ENCODE measurements at regions not wholly inside any gene's neighbourhood (a gene's known extent, or its start where the extent isn't known, plus 50 kb on each side); places are given as distances from the start of the nearest gene placed in this dataset.

GRCh38 chr6:14701946-14702345 lies 543.9 kb upstream of the JARID2 start:
- Histone ChIP-seq H3K9me3 (ENCODE audit: low read length) (no peaks in the 10 kb centered on the region), H3K4me2 (ENCODE audit: low read length) (no peak overlapping the region), H3K27me3 (ENCODE audit: insufficient read depth, low read depth, low read length) (no peaks in the 10 kb centered on the region), H2AFZ (ENCODE audit: low read depth, low read length) (no peak overlapping the region), H3K9me2 (ENCODE audit: insufficient read depth, low read length) (no peaks in the 10 kb centered on the region), H3K79me2 (replicated peaks; ENCODE audit: insufficient read depth, low read length) (no peaks in the 10 kb centered on the region), H3F3A (ENCODE audit: insufficient read depth, low read length, poor library complexity, severe bottlenecking) (no peaks in the 10 kb centered on the region), H4K20me1 (ENCODE audit: insufficient read depth) (no peaks in the 10 kb centered on the region), H3K4me3 (ENCODE audit: low read length) (no peak overlapping the region), H3K9ac (ENCODE audit: low read length) (no peak overlapping the region), H3K36me3 (ENCODE audit: insufficient read depth, low read length) (no peaks in the 10 kb centered on the region), H3K27ac (ENCODE audit: low read length) (no peak overlapping the region)
- no peak for TF ChIP-seq SMC3 (conservative IDR thresholded peaks at IDR 0.05; ENCODE audit: poor library complexity)
- no peak for TF ChIP-seq RAD21 (conservative IDR thresholded peaks at IDR 0.05)
- TF ChIP-seq CTCF (IDR thresholded peaks at IDR 0.05; ENCODE audit: poor library complexity, severe bottlenecking), result no peak
- TF ChIP-seq EP300 (conservative IDR thresholded peaks at IDR 0.05; ENCODE audit: poor library complexity, severe bottlenecking), result no peak
- no peak for TF ChIP-seq REST (IDR thresholded peaks at IDR 0.05; ENCODE audit: borderline replicate concordance)
- no peak for TF ChIP-seq EZH2 (IDR thresholded peaks at IDR 0.05; ENCODE audit: borderline replicate concordance, insufficient read depth, low read length, poor library complexity, severe bottlenecking)
- TF ChIP-seq TAF1 (IDR thresholded peaks at IDR 0.05; ENCODE audit: low read depth), result no peak
- no peak for TF ChIP-seq POLR2AphosphoS5 (IDR thresholded peaks at IDR 0.05)
- TF ChIP-seq MXI1 (conservative IDR thresholded peaks at IDR 0.05; ENCODE audit: poor library complexity, severe bottlenecking), result no peak

- H3K4me3 ChIP-seq (ENCODE audit: low read length), result no peak overlapping the region
- no peaks in the 10 kb centered on the region for H3K9me2 ChIP-seq (ENCODE audit: insufficient read depth, low read length)
- no peaks in the 10 kb centered on the region for H3K36me3 ChIP-seq (ENCODE audit: insufficient read depth, low read length)
- no peaks in the 10 kb centered on the region for H3F3A ChIP-seq (ENCODE audit: insufficient read depth, low read length, poor library complexity, severe bottlenecking)
- no peaks in the 10 kb centered on the region for H4K20me1 ChIP-seq (ENCODE audit: insufficient read depth)
- H3K79me2 ChIP-seq (replicated peaks; ENCODE audit: insufficient read depth, low read length), result no peaks in the 10 kb centered on the region
- H2AFZ ChIP-seq (ENCODE audit: low read depth, low read length), result no peak overlapping the region
- no peak overlapping the region for H3K4me2 ChIP-seq (ENCODE audit: low read length)
- no peaks in the 10 kb centered on the region for H3K27me3 ChIP-seq (ENCODE audit: insufficient read depth, low read depth, low read length)
- H3K27ac ChIP-seq (ENCODE audit: low read length), result no peak overlapping the region
- no peaks in the 10 kb centered on the region for H3K9me3 ChIP-seq (ENCODE audit: low read length)
- TF ChIP-seq POLR2AphosphoS5 (IDR thresholded peaks at IDR 0.05) (no peak), EZH2 (IDR thresholded peaks at IDR 0.05; ENCODE audit: borderline replicate concordance, insufficient read depth, low read length, poor library complexity, severe bottlenecking) (no peak), CTCF (IDR thresholded peaks at IDR 0.05; ENCODE audit: poor library complexity, severe bottlenecking) (no peak), REST (IDR thresholded peaks at IDR 0.05; ENCODE audit: borderline replicate concordance) (no peak), RAD21 (conservative IDR thresholded peaks at IDR 0.05) (no peak), SMC3 (conservative IDR thresholded peaks at IDR 0.05; ENCODE audit: poor library complexity) (no peak), EP300 (conservative IDR thresholded peaks at IDR 0.05; ENCODE audit: poor library complexity, severe bottlenecking) (no peak), TAF1 (IDR thresholded peaks at IDR 0.05; ENCODE audit: low read depth) (no peak), MXI1 (conservative IDR thresholded peaks at IDR 0.05; ENCODE audit: poor library complexity, severe bottlenecking) (no peak)
- H3K9ac ChIP-seq (ENCODE audit: low read length), result no peak overlapping the region
Observed at GRCh38 chr6:14702678-14703077, 543.2 kb upstream of the JARID2 start.
